RWPE2 (cell line): ENCODE measurements at regions not wholly inside any gene's neighbourhood (a gene's known extent, or its start where the extent isn't known, plus 50 kb on each side); places are given as distances from the start of the nearest gene placed in this dataset.
"Not testable (repeated sequence)": the region's sequence is repeated elsewhere in the genome, so short reads cannot be mapped to it uniquely, and the experiment has no call there.

Source experiments
- ATAC-seq: fragments of 200-7000 bp; cut with Tn5 transposase; 3 replicates; pipeline ENCODE4 v1.9.1; 2021; ENCODE audit warnings: low read depth
- DNase-seq: peaks from one replicate; pipeline ENCODE4 v3.0.0-alpha.2; 2020; ENCODE audit warnings: low spot score
- H3K27ac ChIP-seq: fragments of 450-650 bp; 2 replicates; pipeline ENCODE4 v1.5.1; 2017; ENCODE audit warnings: mild to moderate bottlenecking; ENCODE audit not compliant: poor library complexity, severe bottlenecking
- H3K27me3 ChIP-seq: fragments of 250-450 bp; sonication (Bioruptor Pico); 2 replicates; pipeline ENCODE4 v1.5.1; 2021; ENCODE audit warnings: mild to moderate bottlenecking, moderate library complexity; ENCODE audit not compliant: insufficient read depth, poor library complexity, severe bottlenecking
- H3K36me3 ChIP-seq: fragments of 250-450 bp; sonication (Bioruptor Pico); 2 replicates; pipeline ENCODE4 v1.5.1; 2020; ENCODE audit warnings: low read depth, mild to moderate bottlenecking, moderate library complexity
- H3K4me1 ChIP-seq: fragments of 250-450 bp; sonication (Bioruptor Pico); 2 replicates; pipeline ENCODE4 v1.5.1; 2021; ENCODE audit warnings: mild to moderate bottlenecking, moderate library complexity; ENCODE audit not compliant: insufficient read depth, poor library complexity, severe bottlenecking
- H3K4me3 ChIP-seq: fragments of 250-450 bp; sonication (Bioruptor Pico); 2 replicates; pipeline ENCODE4 v1.5.1; 2021; ENCODE audit warnings: mild to moderate bottlenecking, moderate library complexity; ENCODE audit not compliant: severe bottlenecking
- H3K9me3 ChIP-seq: fragments of 250-450 bp; sonication (Bioruptor Pico); 2 replicates; pipeline ENCODE4 v1.5.1; 2021; ENCODE audit warnings: mild to moderate bottlenecking, moderate library complexity; ENCODE audit not compliant: severe bottlenecking
- CTCF ChIP-seq: fragments of 450-650 bp; IDR thresholded peaks from one replicate; pipeline ENCODE4 v1.5.1; 2017; ENCODE audit warnings: mild to moderate bottlenecking, moderate library complexity; ENCODE audit not compliant: poor library complexity, severe bottlenecking

- ATAC-seq (no peak), DNase-seq (peak; percentile 63)
- Histone ChIP-seq H3K4me1 (no peaks in the 10 kb centered on the region), H3K27me3 (no peaks in the 10 kb centered on the region), H3K36me3 (no peaks in the 10 kb centered on the region), H3K27ac (no peak overlapping the region), H3K4me3 (no peak overlapping the region), H3K9me3 (no peaks in the 10 kb centered on the region)
- no peak for TF ChIP-seq CTCF
Observed at GRCh38 chr22:11253000-11253511, 4274.9 kb upstream of the OR11H1 start.

GRCh38 chr22:11270981-11271380, 4257.0 kb upstream of the OR11H1 start:
- not testable (repeated sequence) for DNase-seq, H3K9me3 ChIP-seq, H3K4me3 ChIP-seq, H3K27me3 ChIP-seq, H3K36me3 ChIP-seq, H3K27ac ChIP-seq, H3K4me1 ChIP-seq, ATAC-seq

GRCh38 chr22:11285116-11285838, 4242.7 kb upstream of the OR11H1 start:
- not testable (repeated sequence) for H3K27me3 ChIP-seq
- DNase-seq, result peak; percentile 65

GRCh38 chr22:11285839-11286205, 4242.2 kb upstream of the OR11H1 start:
- not testable (repeated sequence) for H3K27me3 ChIP-seq, H3K27ac ChIP-seq, H3K4me3 ChIP-seq, H3K4me1 ChIP-seq, H3K9me3 ChIP-seq, H3K36me3 ChIP-seq, ATAC-seq, DNase-seq

More at GRCh38 chr22:11285116-11285838, 4242.7 kb upstream of the OR11H1 start:
- not testable (repeated sequence) for H3K4me3 ChIP-seq, H3K4me1 ChIP-seq, H3K36me3 ChIP-seq, H3K27ac ChIP-seq, H3K9me3 ChIP-seq
- ATAC-seq, result peak; percentile 61; the same call in 1 of the 3 replicates

- not testable (repeated sequence) for H3K27me3 ChIP-seq, H3K9me3 ChIP-seq, DNase-seq, H3K36me3 ChIP-seq, H3K4me1 ChIP-seq, ATAC-seq, H3K4me3 ChIP-seq, H3K27ac ChIP-seq
Observed at GRCh38 chr22:11288246-11289220, 4239.5 kb upstream of the OR11H1 start.

- not testable (repeated sequence) for H3K4me3 ChIP-seq, H3K36me3 ChIP-seq, H3K9me3 ChIP-seq, ATAC-seq, H3K4me1 ChIP-seq, H3K27me3 ChIP-seq, H3K27ac ChIP-seq, DNase-seq
Observed at GRCh38 chr22:11298126-11298893, 4229.7 kb upstream of the OR11H1 start.

GRCh38 chr22:11302427-11302826, 4225.6 kb upstream of the OR11H1 start:
- DNase-seq, H3K9me3 ChIP-seq, ATAC-seq: not testable (repeated sequence)

GRCh38 chr22:11302904-11303303, 4225.1 kb upstream of the OR11H1 start:
- not testable (repeated sequence) for H3K36me3 ChIP-seq, H3K4me3 ChIP-seq, DNase-seq, H3K9me3 ChIP-seq, ATAC-seq, H3K27ac ChIP-seq, H3K27me3 ChIP-seq, H3K4me1 ChIP-seq

More at GRCh38 chr22:11302427-11302826, 4225.6 kb upstream of the OR11H1 start:
- H3K36me3 ChIP-seq, H3K4me3 ChIP-seq, H3K27ac ChIP-seq, H3K4me1 ChIP-seq, H3K27me3 ChIP-seq: not testable (repeated sequence)

GRCh38 chr22:11305179-11305578, 4222.8 kb upstream of the OR11H1 start:
- H3K9me3 ChIP-seq, ATAC-seq: not testable (repeated sequence)

More at GRCh38 chr22:11305179-11305578, 4222.8 kb upstream of the OR11H1 start:
- not testable (repeated sequence) for H3K36me3 ChIP-seq, DNase-seq, H3K4me1 ChIP-seq, H3K27ac ChIP-seq, H3K4me3 ChIP-seq, H3K27me3 ChIP-seq
